C4-2B (cell line): ENCODE measurements at regions not wholly inside any gene's neighbourhood (a gene's known extent, or its start where the extent isn't known, plus 50 kb on each side); places are given as distances from the start of the nearest gene placed in this dataset.

Source experiments
- H3K27ac ChIP-seq: fragments of 450-650 bp; 2 replicates; pipeline ENCODE4 v1.5.1; 2017
- CTCF ChIP-seq: fragments of 450-650 bp; conservative IDR thresholded peaks from 2 replicates; pipeline ENCODE4 v1.5.1; 2017; ENCODE audit warnings: mild to moderate bottlenecking
- ZFX ChIP-seq: fragments of 450-650 bp; IDR thresholded peaks from 2 replicates; pipeline ENCODE4 v1.6.1; 2017

GRCh38 chr10:70939441-70940003 is 51.2 kb upstream of the PCBD1 start:
- TF ChIP-seq CTCF (no peak), ZFX (no peak)
- H3K27ac ChIP-seq = no peak overlapping the region

- TF ChIP-seq ZFX (no peak), CTCF (no peak)
- no peak overlapping the region for H3K27ac ChIP-seq
These were observed 52.6 kb upstream of the PCBD1 start for GRCh38 chr10:70940834-70941568.

GRCh38 chr10:70942125-70942524 is 53.8 kb upstream of the PCBD1 start:
- TF ChIP-seq ZFX (no peak), CTCF (no peak)
- H3K27ac ChIP-seq = no peak overlapping the region

- H3K27ac ChIP-seq = no peak overlapping the region
- TF ChIP-seq CTCF = no peak
- TF ChIP-seq ZFX = no peak
These were observed 54.4 kb upstream of the PCBD1 start for GRCh38 chr10:70942725-70943124.

- no peak for TF ChIP-seq CTCF
- no peak for TF ChIP-seq ZFX
- no peak overlapping the region for H3K27ac ChIP-seq
These were observed 54.9 kb upstream of the PCBD1 start for GRCh38 chr10:70943249-70943648.

- TF ChIP-seq ZFX = no peak
- TF ChIP-seq CTCF = no peak
These were observed 55.6 kb upstream of the PCBD1 start for GRCh38 chr10:70943841-70944466.

GRCh38 chr10:70950037-70950436 is 61.7 kb upstream of the PCBD1 start:
- H3K27ac ChIP-seq = no peak overlapping the region
- TF ChIP-seq CTCF (no peak), ZFX (no peak)

More at GRCh38 chr10:70943841-70944466, 55.6 kb upstream of the PCBD1 start:
- no peak overlapping the region for H3K27ac ChIP-seq
